GM12878 (cell line): ENCODE measurements at regions not wholly inside any gene's neighbourhood (a gene's known extent, or its start where the extent isn't known, plus 50 kb on each side); places are given as distances from the start of the nearest gene placed in this dataset.

Source experiments
- JUND ChIP-seq: IDR thresholded peaks from 2 replicates; pipeline ENCODE4 v1.6.1; 2012; ENCODE audit warnings: low read depth, mild to moderate bottlenecking, low read length, improper control_type of control experiment, moderate library complexity
- NR2C1 ChIP-seq: fragments of 450-650 bp; IDR thresholded peaks from 2 replicates; pipeline ENCODE4 v1.6.1; 2017; ENCODE audit warnings: antibody characterized with exemption, mild to moderate bottlenecking, moderate library complexity
- YY1 ChIP-seq: IDR thresholded peaks from 2 replicates; pipeline ENCODE4 v1.6.1; 2011; ENCODE audit warnings: low read depth, mild to moderate bottlenecking, low read length
- TF ChIP-seq, protein P1 (sequence below), 3 experiments: IDR thresholded peaks in 2 of 3; conservative IDR thresholded peaks in 1 of 3; 2 replicates each; pipeline ENCODE4 v1.5.1; 2011; ENCODE audit warnings: low read depth in 3 of 3, low read length in 3 of 3, mild to moderate bottlenecking in 3 of 3, control low read depth in 2 of 3, moderate library complexity in 2 of 3, inconsistent platforms in 1 of 3, mixed read lengths in 1 of 3; ENCODE audit not compliant: control insufficient read depth in 2 of 3, insufficient read depth in 1 of 3; ENCODE audit errors: extremely low read depth in 1 of 3
- TF ChIP-seq, protein P2 (sequence below): fragments of 450-650 bp; IDR thresholded peaks from 2 replicates; pipeline ENCODE4 v1.6.1; 2017; ENCODE audit warnings: antibody characterized with exemption, mild to moderate bottlenecking, moderate library complexity
- TF ChIP-seq, protein P3 (sequence below): IDR thresholded peaks from 2 replicates; pipeline ENCODE4 v1.6.1; 2011; ENCODE audit warnings: borderline replicate concordance, low read depth, mild to moderate bottlenecking, moderate library complexity, mixed read lengths, low read length; ENCODE audit not compliant: insufficient read depth; ENCODE audit errors: extremely low read length

DNA sequence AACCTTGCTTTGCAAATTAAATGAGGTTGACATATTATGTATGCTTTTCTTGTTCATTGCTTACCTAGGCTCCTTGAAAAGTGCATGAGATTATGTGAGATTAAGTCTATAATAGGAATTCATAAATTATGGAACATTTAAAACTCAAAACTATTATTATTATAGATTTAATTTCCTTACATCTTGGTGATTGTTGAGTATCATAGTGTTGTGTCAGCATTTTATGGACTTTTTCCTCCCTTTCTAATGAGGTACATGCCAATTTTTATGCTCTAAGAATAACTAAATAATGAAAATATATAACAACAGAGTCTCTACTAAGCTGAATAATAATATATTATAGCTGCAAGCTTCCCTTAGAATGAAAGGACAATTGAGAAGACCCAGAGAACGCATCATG lies 848.8 kb upstream of the AADAT start:
- TF ChIP-seq, protein P1, sequence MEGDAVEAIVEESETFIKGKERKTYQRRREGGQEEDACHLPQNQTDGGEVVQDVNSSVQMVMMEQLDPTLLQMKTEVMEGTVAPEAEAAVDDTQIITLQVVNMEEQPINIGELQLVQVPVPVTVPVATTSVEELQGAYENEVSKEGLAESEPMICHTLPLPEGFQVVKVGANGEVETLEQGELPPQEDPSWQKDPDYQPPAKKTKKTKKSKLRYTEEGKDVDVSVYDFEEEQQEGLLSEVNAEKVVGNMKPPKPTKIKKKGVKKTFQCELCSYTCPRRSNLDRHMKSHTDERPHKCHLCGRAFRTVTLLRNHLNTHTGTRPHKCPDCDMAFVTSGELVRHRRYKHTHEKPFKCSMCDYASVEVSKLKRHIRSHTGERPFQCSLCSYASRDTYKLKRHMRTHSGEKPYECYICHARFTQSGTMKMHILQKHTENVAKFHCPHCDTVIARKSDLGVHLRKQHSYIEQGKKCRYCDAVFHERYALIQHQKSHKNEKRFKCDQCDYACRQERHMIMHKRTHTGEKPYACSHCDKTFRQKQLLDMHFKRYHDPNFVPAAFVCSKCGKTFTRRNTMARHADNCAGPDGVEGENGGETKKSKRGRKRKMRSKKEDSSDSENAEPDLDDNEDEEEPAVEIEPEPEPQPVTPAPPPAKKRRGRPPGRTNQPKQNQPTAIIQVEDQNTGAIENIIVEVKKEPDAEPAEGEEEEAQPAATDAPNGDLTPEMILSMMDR (IDR thresholded peaks at IDR 0.05 in 2 of 3, conservative IDR thresholded peaks at IDR 0.05 in 1 of 3; ENCODE audit: control insufficient read depth in 2 of 3, extremely low read depth in 1 of 3, insufficient read depth in 1 of 3, low read depth in 3 of 3, low read length in 3 of 3), result no peak
- TF ChIP-seq, protein P2, sequence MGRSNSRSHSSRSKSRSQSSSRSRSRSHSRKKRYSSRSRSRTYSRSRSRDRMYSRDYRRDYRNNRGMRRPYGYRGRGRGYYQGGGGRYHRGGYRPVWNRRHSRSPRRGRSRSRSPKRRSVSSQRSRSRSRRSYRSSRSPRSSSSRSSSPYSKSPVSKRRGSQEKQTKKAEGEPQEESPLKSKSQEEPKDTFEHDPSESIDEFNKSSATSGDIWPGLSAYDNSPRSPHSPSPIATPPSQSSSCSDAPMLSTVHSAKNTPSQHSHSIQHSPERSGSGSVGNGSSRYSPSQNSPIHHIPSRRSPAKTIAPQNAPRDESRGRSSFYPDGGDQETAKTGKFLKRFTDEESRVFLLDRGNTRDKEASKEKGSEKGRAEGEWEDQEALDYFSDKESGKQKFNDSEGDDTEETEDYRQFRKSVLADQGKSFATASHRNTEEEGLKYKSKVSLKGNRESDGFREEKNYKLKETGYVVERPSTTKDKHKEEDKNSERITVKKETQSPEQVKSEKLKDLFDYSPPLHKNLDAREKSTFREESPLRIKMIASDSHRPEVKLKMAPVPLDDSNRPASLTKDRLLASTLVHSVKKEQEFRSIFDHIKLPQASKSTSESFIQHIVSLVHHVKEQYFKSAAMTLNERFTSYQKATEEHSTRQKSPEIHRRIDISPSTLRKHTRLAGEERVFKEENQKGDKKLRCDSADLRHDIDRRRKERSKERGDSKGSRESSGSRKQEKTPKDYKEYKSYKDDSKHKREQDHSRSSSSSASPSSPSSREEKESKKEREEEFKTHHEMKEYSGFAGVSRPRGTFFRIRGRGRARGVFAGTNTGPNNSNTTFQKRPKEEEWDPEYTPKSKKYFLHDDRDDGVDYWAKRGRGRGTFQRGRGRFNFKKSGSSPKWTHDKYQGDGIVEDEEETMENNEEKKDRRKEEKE, result no peak
- TF ChIP-seq JUND, result no peak
- TF ChIP-seq YY1, result no peak
- TF ChIP-seq NR2C1, result no peak
- TF ChIP-seq, protein P3, sequence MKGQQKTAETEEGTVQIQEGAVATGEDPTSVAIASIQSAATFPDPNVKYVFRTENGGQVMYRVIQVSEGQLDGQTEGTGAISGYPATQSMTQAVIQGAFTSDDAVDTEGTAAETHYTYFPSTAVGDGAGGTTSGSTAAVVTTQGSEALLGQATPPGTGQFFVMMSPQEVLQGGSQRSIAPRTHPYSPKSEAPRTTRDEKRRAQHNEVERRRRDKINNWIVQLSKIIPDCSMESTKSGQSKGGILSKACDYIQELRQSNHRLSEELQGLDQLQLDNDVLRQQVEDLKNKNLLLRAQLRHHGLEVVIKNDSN, result no peak
